Thoracic aorta (tissue), 2 donors: ENCODE measurements at regions not wholly inside any gene's neighbourhood (a gene's known extent, or its start where the extent isn't known, plus 50 kb on each side); places are given as distances from the start of the nearest gene placed in this dataset.

Experiments
- ATAC-seq: fragments of 150-250 bp; one replicate; pipeline ENCODE4 v1.8.0; 2017; ENCODE audit warnings: low read depth; ENCODE audit not compliant: insufficient number of reproducible peaks, low FRiP score
- DNase-seq: peaks from one replicate; pipeline ENCODE4 v3.0.0-alpha.2; 2020; ENCODE audit warnings: low spot score
- H3K27ac ChIP-seq, 2 donors: fragments of 200-600 bp; sonication (generic); 1 replicate in 1 of 2; 2 replicates in 1 of 2; pipeline ENCODE4 v1.5.1; 2016; ENCODE audit warnings: mild to moderate bottlenecking in 2 of 2, moderate library complexity in 2 of 2
- H3K27me3 ChIP-seq: fragments of 200-600 bp; sonication (generic); replicated peaks from 2 replicates; pipeline ENCODE4 v1.6.0; 2016; ENCODE audit warnings: mild to moderate bottlenecking; ENCODE audit not compliant: insufficient read depth
- H3K36me3 ChIP-seq: fragments of 200-600 bp; sonication (generic); one replicate; pipeline ENCODE4 v1.5.1; 2016
- H3K4me1 ChIP-seq, 2 donors: fragments of 200-600 bp; sonication (generic); 1 replicate in 1 of 2; 2 replicates in 1 of 2; pipeline versions ENCODE4 v1.5.1 to v1.6.0; 2016; ENCODE audit warnings: low read depth in 2 of 2, mild to moderate bottlenecking in 1 of 2; ENCODE audit not compliant: control insufficient read depth in 1 of 2
- H3K4me3 ChIP-seq: fragments of 200-600 bp; sonication (generic); 2 replicates; pipeline ENCODE4 v1.5.1; 2016; ENCODE audit warnings: mild to moderate bottlenecking
- H3K9me3 ChIP-seq: fragments of 200-600 bp; sonication (generic); 2 replicates; pipeline ENCODE4 v1.5.1; 2016
- TF ChIP-seq, protein P1 (sequence below): fragments of 200-600 bp; sonication (generic); IDR thresholded peaks from one replicate; pipeline ENCODE4 v1.5.1; 2019; ENCODE audit warnings: antibody characterized with exemption

DNA sequence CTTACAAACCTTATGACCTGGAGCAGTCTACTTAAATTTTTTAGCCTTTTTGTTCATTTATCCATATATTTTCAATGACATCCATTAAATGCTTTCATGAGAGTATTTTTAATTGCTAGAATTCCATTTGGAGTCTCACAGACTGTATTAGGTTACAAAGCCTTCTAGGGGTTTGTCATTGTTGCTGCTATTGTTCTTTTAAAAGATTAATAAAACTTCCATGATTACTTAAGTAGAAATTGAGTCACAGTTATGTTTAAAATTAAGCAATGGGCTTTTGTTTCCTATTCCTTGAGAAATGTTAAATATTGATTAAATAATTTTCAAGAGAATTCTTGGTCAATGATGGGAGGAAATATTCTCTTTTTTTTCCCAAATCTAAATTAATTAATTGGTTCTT is 1408.4 kb upstream of the RAG2 start:
- no peaks in the 10 kb centered on the region for H3K27me3 ChIP-seq

DNA sequence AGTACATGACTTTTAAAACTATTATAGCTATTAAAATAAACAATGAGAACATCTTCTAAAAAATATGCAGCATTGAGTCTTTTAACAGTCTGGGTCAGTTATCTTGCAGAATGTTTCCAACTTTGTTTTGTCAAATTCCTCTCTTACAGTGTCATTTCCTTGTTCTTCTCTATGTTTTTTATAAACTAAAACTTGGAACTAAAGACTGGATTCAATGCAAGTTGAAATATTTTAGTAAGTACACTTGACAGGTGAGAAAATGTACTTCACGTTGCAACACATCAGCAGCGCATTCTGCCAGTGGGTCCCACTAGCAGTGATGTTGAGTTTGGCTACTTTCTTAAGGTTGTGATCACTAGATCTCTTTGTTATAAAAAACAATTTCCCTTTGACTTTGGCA is 1407.6 kb upstream of the RAG2 start:
- H3K27ac ChIP-seq: no peak overlapping the region
- TF ChIP-seq, protein P1, sequence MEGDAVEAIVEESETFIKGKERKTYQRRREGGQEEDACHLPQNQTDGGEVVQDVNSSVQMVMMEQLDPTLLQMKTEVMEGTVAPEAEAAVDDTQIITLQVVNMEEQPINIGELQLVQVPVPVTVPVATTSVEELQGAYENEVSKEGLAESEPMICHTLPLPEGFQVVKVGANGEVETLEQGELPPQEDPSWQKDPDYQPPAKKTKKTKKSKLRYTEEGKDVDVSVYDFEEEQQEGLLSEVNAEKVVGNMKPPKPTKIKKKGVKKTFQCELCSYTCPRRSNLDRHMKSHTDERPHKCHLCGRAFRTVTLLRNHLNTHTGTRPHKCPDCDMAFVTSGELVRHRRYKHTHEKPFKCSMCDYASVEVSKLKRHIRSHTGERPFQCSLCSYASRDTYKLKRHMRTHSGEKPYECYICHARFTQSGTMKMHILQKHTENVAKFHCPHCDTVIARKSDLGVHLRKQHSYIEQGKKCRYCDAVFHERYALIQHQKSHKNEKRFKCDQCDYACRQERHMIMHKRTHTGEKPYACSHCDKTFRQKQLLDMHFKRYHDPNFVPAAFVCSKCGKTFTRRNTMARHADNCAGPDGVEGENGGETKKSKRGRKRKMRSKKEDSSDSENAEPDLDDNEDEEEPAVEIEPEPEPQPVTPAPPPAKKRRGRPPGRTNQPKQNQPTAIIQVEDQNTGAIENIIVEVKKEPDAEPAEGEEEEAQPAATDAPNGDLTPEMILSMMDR: no peak
- ATAC-seq: no peak

More for the DNA sequence above, 1408.4 kb upstream of the RAG2 start:
- Histone ChIP-seq H3K36me3 (no peaks in the 10 kb centered on the region), H3K9me3 (no peaks in the 10 kb centered on the region), H3K27ac (no peak overlapping the region), H3K4me3 (no peak overlapping the region), H3K4me1 (no peaks in the 10 kb centered on the region)
- TF ChIP-seq, protein P1: no peak
- DNase-seq: no peak
- no peak for ATAC-seq

DNA sequence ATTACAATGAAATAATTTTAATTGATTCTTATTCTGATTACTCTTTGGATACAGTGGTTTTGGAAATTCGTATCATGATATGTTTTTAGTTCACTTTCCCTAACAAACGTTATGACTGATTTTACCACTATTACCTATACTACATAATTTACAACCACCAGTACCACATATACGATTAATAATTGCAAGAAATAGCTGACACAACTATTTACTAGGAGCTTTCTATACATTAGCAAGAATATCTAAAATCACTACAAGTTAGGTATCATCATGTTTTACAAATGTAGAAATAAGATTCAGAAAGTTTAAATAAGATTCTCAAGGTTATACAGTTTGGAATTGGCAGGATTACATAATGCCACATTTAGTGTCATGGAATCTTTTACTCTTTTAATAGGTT is 1401.1 kb upstream of the RAG2 start:
- TF ChIP-seq, protein P1: no peak
- Histone ChIP-seq H3K27ac (no peak overlapping the region), H3K4me1 (no peaks in the 10 kb centered on the region), H3K4me3 (no peak overlapping the region), H3K36me3 (no peaks in the 10 kb centered on the region), H3K27me3 (no peaks in the 10 kb centered on the region), H3K9me3 (no peaks in the 10 kb centered on the region)
- no peak for DNase-seq
- no peak for ATAC-seq

More for the DNA sequence above, 1407.6 kb upstream of the RAG2 start:
- H3K27me3 ChIP-seq: no peaks in the 10 kb centered on the region
- no peak overlapping the region for H3K4me3 ChIP-seq
- H3K36me3 ChIP-seq: no peaks in the 10 kb centered on the region
- no peaks in the 10 kb centered on the region for H3K9me3 ChIP-seq
- H3K4me1 ChIP-seq: no peaks in the 10 kb centered on the region
- DNase-seq: no peak

DNA sequence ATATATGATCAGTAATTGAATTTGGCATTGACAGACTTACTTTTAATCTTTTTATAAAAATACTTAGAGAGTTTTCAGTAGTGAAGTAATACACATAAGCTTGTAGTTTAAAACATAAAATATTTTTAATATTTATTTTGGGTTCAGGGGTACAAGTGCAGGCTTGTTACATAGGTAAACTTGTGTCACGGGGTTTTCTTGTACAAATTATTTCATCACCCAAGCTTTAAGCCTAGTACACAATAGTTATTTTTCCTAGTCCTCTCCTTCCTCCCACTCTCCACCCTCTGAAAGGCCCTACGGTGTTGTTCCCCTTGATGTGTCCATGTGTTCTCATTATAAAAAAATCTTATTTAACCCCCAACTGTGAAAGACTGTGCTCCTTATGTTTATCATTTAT is 1397.8 kb upstream of the RAG2 start:
- no peaks in the 10 kb centered on the region for H3K36me3 ChIP-seq
- ATAC-seq: no peak
- H3K9me3 ChIP-seq: no peaks in the 10 kb centered on the region
- H3K27ac ChIP-seq: no peak overlapping the region
- DNase-seq: no peak
- TF ChIP-seq, protein P1: no peak
- no peak overlapping the region for H3K4me3 ChIP-seq
- H3K27me3 ChIP-seq: no peaks in the 10 kb centered on the region
- no peaks in the 10 kb centered on the region for H3K4me1 ChIP-seq

DNA sequence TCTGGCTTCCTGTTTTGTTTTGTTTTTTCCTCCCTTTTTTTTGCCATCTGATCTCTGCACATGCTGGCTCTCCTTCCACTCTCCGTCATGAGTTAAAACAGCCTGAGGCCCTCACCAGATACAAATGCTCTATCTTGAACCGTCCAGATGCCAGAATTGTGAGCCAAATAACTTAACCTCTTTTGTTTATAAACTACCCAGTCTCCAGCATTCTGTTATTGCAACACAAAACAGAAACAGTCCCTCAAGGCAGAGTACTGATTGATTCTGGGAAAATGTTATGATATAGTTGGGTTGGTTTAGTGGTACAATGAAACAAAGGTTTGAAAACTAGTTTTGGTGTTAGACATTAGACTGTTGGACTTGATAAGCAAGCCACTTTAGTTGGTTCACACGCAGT is 1390.0 kb upstream of the RAG2 start:
- H3K4me1 ChIP-seq: no peaks in the 10 kb centered on the region
- no peak overlapping the region for H3K27ac ChIP-seq
- H3K4me3 ChIP-seq: no peak overlapping the region
- no peaks in the 10 kb centered on the region for H3K9me3 ChIP-seq
- DNase-seq (no peak), ATAC-seq (no peak)
- no peaks in the 10 kb centered on the region for H3K36me3 ChIP-seq
- H3K27me3 ChIP-seq: no peaks in the 10 kb centered on the region
- TF ChIP-seq, protein P1: no peak
